ENCODE measurements at regions not wholly inside any gene's neighbourhood (a gene's known extent, or its start where the extent isn't known, plus 50 kb on each side); places are given as distances from the start of the nearest gene placed in this dataset.
"Not testable (repeated sequence)": the region's sequence is repeated elsewhere in the genome, so short reads cannot be mapped to it uniquely, and the experiment has no call there.

GRCh38 chr2:124996406-124996805, 971.3 kb downstream of the CNTNAP5 start:
- no peaks in the 10 kb centered on the region for H3K9me3 ChIP-seq
- no peaks in the 10 kb centered on the region for H3K4me1 ChIP-seq
- DNase-seq: no peak
- H3K27ac ChIP-seq: no peak overlapping the region
- H3K36me3 ChIP-seq: no peaks in the 10 kb centered on the region
- no peaks in the 10 kb centered on the region for H3K27me3 ChIP-seq
- no peak overlapping the region for H3K4me3 ChIP-seq
- intact Hi-C loops (cut with DNase I): no loop called here
- no peak for TF ChIP-seq POLR2A (IDR thresholded peaks at IDR 0.05)
- TF ChIP-seq, protein P1, sequence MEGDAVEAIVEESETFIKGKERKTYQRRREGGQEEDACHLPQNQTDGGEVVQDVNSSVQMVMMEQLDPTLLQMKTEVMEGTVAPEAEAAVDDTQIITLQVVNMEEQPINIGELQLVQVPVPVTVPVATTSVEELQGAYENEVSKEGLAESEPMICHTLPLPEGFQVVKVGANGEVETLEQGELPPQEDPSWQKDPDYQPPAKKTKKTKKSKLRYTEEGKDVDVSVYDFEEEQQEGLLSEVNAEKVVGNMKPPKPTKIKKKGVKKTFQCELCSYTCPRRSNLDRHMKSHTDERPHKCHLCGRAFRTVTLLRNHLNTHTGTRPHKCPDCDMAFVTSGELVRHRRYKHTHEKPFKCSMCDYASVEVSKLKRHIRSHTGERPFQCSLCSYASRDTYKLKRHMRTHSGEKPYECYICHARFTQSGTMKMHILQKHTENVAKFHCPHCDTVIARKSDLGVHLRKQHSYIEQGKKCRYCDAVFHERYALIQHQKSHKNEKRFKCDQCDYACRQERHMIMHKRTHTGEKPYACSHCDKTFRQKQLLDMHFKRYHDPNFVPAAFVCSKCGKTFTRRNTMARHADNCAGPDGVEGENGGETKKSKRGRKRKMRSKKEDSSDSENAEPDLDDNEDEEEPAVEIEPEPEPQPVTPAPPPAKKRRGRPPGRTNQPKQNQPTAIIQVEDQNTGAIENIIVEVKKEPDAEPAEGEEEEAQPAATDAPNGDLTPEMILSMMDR (IDR thresholded peaks at IDR 0.05): no peak
- no peak for ATAC-seq

DNA sequence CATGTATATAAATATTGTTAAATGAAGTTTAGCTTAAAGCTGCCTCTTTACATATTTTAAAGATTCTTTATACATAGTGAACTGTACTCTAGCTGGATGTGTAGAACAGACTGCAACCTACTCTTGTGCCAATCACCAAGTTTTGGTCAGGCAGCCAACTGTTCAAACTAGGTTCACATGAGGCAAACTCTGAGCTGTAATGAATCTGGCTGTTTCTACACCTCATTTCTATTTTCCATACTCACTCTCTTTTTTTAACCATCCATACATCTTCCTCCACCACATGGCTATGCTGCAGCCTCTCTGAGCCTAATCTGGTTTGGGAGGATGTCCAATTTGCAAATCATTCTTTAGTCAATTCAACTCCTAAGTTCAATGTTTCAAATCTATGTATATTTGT, 974.8 kb downstream of the CNTNAP5 start:
- Histone ChIP-seq H3K9me3 (no peaks in the 10 kb centered on the region), H3K36me3 (no peaks in the 10 kb centered on the region), H3K4me3 (no peak overlapping the region), H3K27ac (no peak overlapping the region), H3K27me3 (no peaks in the 10 kb centered on the region), H3K4me1 (no peaks in the 10 kb centered on the region)
- TF ChIP-seq, protein P1 (IDR thresholded peaks at IDR 0.05): no peak
- TF ChIP-seq POLR2A (IDR thresholded peaks at IDR 0.05): no peak
- ATAC-seq: no peak
- intact Hi-C loops (cut with DNase I): no loop called here
- DNase-seq: no peak

DNA sequence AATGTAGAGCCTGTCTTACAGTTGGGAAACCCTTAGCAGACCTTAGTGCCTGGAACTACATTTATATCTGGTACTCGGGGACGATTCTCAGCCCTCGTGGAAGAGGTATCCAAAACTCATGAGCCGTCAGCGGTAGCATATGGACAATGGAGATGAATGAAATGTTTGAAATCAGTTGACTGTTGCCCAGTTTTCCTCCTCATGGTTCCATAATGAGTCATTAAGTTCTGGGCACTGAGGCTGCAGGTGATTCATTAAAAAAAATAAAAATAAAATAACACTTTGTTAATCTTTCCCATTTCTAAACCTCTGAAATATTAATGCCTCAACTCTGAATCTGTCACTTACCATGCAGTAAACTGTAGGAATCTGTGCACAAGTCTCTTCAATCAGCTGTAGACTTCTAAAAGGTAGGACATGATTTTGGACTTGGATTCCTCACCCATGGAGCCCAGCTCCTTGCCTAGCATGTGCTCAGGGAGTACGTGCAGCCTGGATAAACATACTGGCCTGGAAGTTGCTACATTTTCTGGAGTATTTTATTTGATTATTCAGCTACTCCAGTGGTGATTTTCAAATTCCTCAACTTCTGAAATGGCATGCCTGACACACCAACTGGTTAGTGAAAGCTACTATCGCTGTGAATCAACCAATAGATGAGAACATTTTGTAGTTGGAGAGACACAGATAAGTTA, 979.2 kb downstream of the CNTNAP5 start:
- H3K27ac ChIP-seq: no peak overlapping the region
- H3K9me3 ChIP-seq: no peaks in the 10 kb centered on the region
- no peaks in the 10 kb centered on the region for H3K4me1 ChIP-seq
- TF ChIP-seq, protein P1 (IDR thresholded peaks at IDR 0.05): no peak
- TF ChIP-seq POLR2A (IDR thresholded peaks at IDR 0.05): no peak
- intact Hi-C loops (cut with DNase I): no loop called here
- no peaks in the 10 kb centered on the region for H3K27me3 ChIP-seq
- 84% methylated on average over 6 of the region's 7 CpGs for WGBS (ENCODE audit: insufficient coverage, low coverage, low lambda C conversion rate, missing lambda C conversion rate)
- ATAC-seq (no peak), DNase-seq (no peak)
- H3K4me3 ChIP-seq: no peak overlapping the region
- H3K36me3 ChIP-seq: no peaks in the 10 kb centered on the region

DNA sequence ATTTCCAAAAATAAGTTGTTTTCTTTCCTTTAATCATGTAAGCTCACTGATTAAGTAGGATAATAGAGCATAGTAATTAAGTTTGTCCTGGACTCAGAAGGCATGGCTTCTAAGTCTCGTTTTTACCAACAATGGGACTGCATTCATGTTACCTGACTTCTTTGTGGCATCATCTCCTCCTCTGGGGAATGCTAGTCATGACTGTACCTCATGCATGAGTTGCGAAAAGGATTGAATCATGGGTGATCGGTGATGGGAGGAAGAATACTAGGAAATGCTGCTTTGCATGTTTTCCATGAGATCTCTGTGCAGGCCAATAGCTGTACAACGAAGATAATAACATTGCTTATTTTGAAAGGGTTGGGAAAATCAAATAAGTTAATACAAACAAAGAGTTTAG, 981.6 kb downstream of the CNTNAP5 start:
- H3K4me3 ChIP-seq: no peak overlapping the region
- no peaks in the 10 kb centered on the region for H3K4me1 ChIP-seq
- no peaks in the 10 kb centered on the region for H3K27me3 ChIP-seq
- intact Hi-C loops (cut with DNase I): no loop called here
- TF ChIP-seq, protein P1 (IDR thresholded peaks at IDR 0.05): no peak
- TF ChIP-seq POLR2A (IDR thresholded peaks at IDR 0.05): no peak
- ATAC-seq (no peak), DNase-seq (no peak)
- 66% methylated on average over 4 of the region's 4 CpGs for WGBS (ENCODE audit: insufficient coverage, low coverage, low lambda C conversion rate, missing lambda C conversion rate)
- no peak overlapping the region for H3K27ac ChIP-seq
- no peaks in the 10 kb centered on the region for H3K9me3 ChIP-seq
- H3K36me3 ChIP-seq: no peaks in the 10 kb centered on the region

- H3K27me3 ChIP-seq; H3K27ac ChIP-seq; intact Hi-C loops (cut with DNase I); DNase-seq; H3K4me3 ChIP-seq; H3K4me1 ChIP-seq; H3K9me3 ChIP-seq; H3K36me3 ChIP-seq; ATAC-seq: not testable (repeated sequence)
- WGBS (ENCODE audit: insufficient coverage, low coverage, low lambda C conversion rate, missing lambda C conversion rate): 50% methylated on average over 4 of the region's 4 CpGs
Observed at GRCh38 chr2:125028721-125029120, 1003.6 kb downstream of the CNTNAP5 start.

Data from right lobe of liver (tissue), 6 donors.